HCT116 (cell line): ENCODE measurements at regions not wholly inside any gene's neighbourhood (a gene's known extent, or its start where the extent isn't known, plus 50 kb on each side); places are given as distances from the start of the nearest gene placed in this dataset.

Source experiments
- ATAC-seq: fragments of 200-7000 bp; cut with Tn5 transposase; 2 replicates; pipeline ENCODE4 v1.9.1; 2020; ENCODE audit warnings: mild to moderate bottlenecking, moderate library complexity
- BruUV-seq: library from RNA; stranded (reverse); fragments of 400-500 nt; replicated peaks from 2 replicates; lab custom pipeline; 2021; lab: Mats Ljungman, UMichigan
- CTCF ChIA-PET: fragments of 300-600 bp; sonication (Branson Sonifier 250); formaldehyde crosslinking; loops from one replicate; lab custom pipeline; 2021; ENCODE audit warnings: antibody characterized with exemption; lab: Charles Lee
- POLR2A ChIA-PET: fragments of 300-600, 350-600 bp; sonication (Branson Sonifier 250); formaldehyde crosslinking; loops from one replicate; lab custom pipeline; 2021; ENCODE audit warnings: antibody characterized with exemption; lab: Charles Lee
- RAD21 ChIA-PET, 2 experiments: fragments of 300-600 bp; sonication (Branson Sonifier 250); formaldehyde crosslinking; loops; one replicate each; lab custom pipeline; 2023; ENCODE audit warnings: low total read pairs in 2 of 2; ENCODE audit not compliant: uncharacterized antibody in 2 of 2, unreplicated experiment in 2 of 2, low non-redundant PET in 1 of 2; lab: Charles Lee
- DNase-seq: peaks from one replicate; pipeline ENCODE4 v3.0.0-alpha.2; 2010; ENCODE audit warnings: low read depth, low spot score
- H2AFZ ChIP-seq: fragments of 200-600 bp; shearing (Covaris generic), sonication (generic); 2 replicates; pipeline ENCODE4 v1.6.1; 2017; ENCODE audit warnings: low read depth, mixed run types, mixed read lengths, antibody characterized with exemption, low read length; ENCODE audit not compliant: poor library complexity, severe bottlenecking
- H3K27ac ChIP-seq: 2 replicates; pipeline ENCODE4 v1.5.1; 2012; ENCODE audit warnings: low read depth, low read length
- H3K27me3 ChIP-seq: fragments of 200-600 bp; sonication (generic); 2 replicates; pipeline ENCODE4 v1.6.1; 2016; ENCODE audit warnings: mixed run types, low read length, mixed read lengths; ENCODE audit not compliant: insufficient read depth
- H3K36me3 ChIP-seq, 2 experiments: fragments of 200-500 bp in 1 of 2; fragments of 200-600 bp in 1 of 2; sonication (Bioruptor generic) in 1 of 2; sonication (generic) in 1 of 2; 2 replicates each; pipeline versions ENCODE4 v1.5.1 to v1.6.1; 2014 to 2016; ENCODE audit warnings: low read length in 2 of 2, inconsistent platforms in 1 of 2, mixed read lengths in 1 of 2, mixed run types in 1 of 2; ENCODE audit not compliant: insufficient read depth in 2 of 2, control insufficient read depth in 1 of 2
- H3K4me1 ChIP-seq, 2 experiments: fragments of 200-600 bp in 1 of 2; sonication (generic) in 1 of 2; 2 replicates each; pipeline versions ENCODE4 v1.5.1 to v1.6.1; 2012 to 2017; ENCODE audit warnings: low read length in 2 of 2, inconsistent platforms in 1 of 2, mild to moderate bottlenecking in 1 of 2, mixed read lengths in 1 of 2, mixed run types in 1 of 2, moderate library complexity in 1 of 2; ENCODE audit not compliant: insufficient read depth in 2 of 2, control insufficient read depth in 1 of 2
- H3K4me2 ChIP-seq: fragments of 200-600 bp; sonication (generic); 2 replicates; pipeline ENCODE4 v1.6.1; 2017; ENCODE audit warnings: mixed run types, low read length, mixed read lengths
- H3K4me3 ChIP-seq, 2 experiments: fragments of 200-600 bp in 1 of 2; sonication (generic) in 1 of 2; replicated peaks in 1 of 2; 2 replicates each; pipeline ENCODE4 v1.5.1; 2011 to 2016; ENCODE audit warnings: low read length in 2 of 2, control low read depth in 1 of 2, low read depth in 1 of 2, mild to moderate bottlenecking in 1 of 2, mixed read lengths in 1 of 2, mixed run types in 1 of 2
- H3K79me2 ChIP-seq: fragments of 200-600 bp; sonication (generic); 2 replicates; pipeline ENCODE4 v1.6.1; 2017; ENCODE audit warnings: mild to moderate bottlenecking, mixed run types, low read length, moderate library complexity, mixed read lengths; ENCODE audit not compliant: insufficient read depth
- H3K9ac ChIP-seq: fragments of 200-600 bp; sonication (generic); 2 replicates; pipeline ENCODE4 v1.6.1; 2016; ENCODE audit warnings: low read length, mixed read lengths
- H3K9me2 ChIP-seq: fragments of 200-600 bp; sonication (generic), shearing (Covaris generic); 2 replicates; pipeline ENCODE4 v1.6.1; 2017; ENCODE audit warnings: mixed run types, mild to moderate bottlenecking, moderate library complexity; ENCODE audit not compliant: insufficient read depth
- H3K9me3 ChIP-seq, 2 experiments: fragments of 200-500 bp in 1 of 2; fragments of 200-600 bp in 1 of 2; sonication (Bioruptor generic) in 1 of 2; sonication (generic) in 1 of 2; 2 replicates each; pipeline ENCODE4 v1.6.1; 2014 to 2017; ENCODE audit warnings: low read length in 2 of 2, mixed read lengths in 2 of 2, inconsistent platforms in 1 of 2, low read depth in 1 of 2, mild to moderate bottlenecking in 1 of 2, mixed run types in 1 of 2, moderate library complexity in 1 of 2; ENCODE audit not compliant: control insufficient read depth in 1 of 2, insufficient read depth in 1 of 2
- H4K20me1 ChIP-seq: fragments of 200-600 bp; sonication (generic), shearing (Covaris generic); 2 replicates; pipeline ENCODE4 v1.6.1; 2017; ENCODE audit warnings: mixed run types, mild to moderate bottlenecking, moderate library complexity; ENCODE audit not compliant: insufficient read depth
- CBX3 ChIP-seq: IDR thresholded peaks from 2 replicates; pipeline ENCODE4 v1.6.1; 2012; ENCODE audit warnings: low read depth
- CEBPB ChIP-seq: IDR thresholded peaks from 2 replicates; pipeline ENCODE4 v1.6.1; 2012; ENCODE audit warnings: low read depth
- EGR1 ChIP-seq: IDR thresholded peaks from 2 replicates; pipeline ENCODE4 v1.6.1; 2012; ENCODE audit warnings: low read depth
- EZH2 ChIP-seq: fragments of 200-600 bp; sonication (generic); IDR thresholded peaks from 2 replicates; pipeline ENCODE4 v1.6.1; 2017; ENCODE audit warnings: antibody characterized with exemption, mixed run types
- FOSL1 ChIP-seq: IDR thresholded peaks from 2 replicates; pipeline ENCODE4 v1.6.1; 2012; ENCODE audit warnings: low read depth
- JUND ChIP-seq: IDR thresholded peaks from 2 replicates; pipeline ENCODE4 v1.6.1; 2012
- POLR2AphosphoS5 ChIP-seq: IDR thresholded peaks from 2 replicates; pipeline ENCODE4 v1.6.1; 2011; ENCODE audit warnings: mild to moderate bottlenecking, low read depth, low read length, moderate library complexity
- RAD21 ChIP-seq: IDR thresholded peaks from 2 replicates; pipeline ENCODE4 v1.6.1; 2012; ENCODE audit warnings: low read depth, mild to moderate bottlenecking
- SRF ChIP-seq: IDR thresholded peaks from 2 replicates; pipeline ENCODE4 v1.6.1; 2012; ENCODE audit warnings: low read depth
- YY1 ChIP-seq: IDR thresholded peaks from 2 replicates; pipeline ENCODE4 v1.6.1; 2011; ENCODE audit warnings: low read length, low read depth, moderate library complexity, mild to moderate bottlenecking; ENCODE audit not compliant: insufficient replicate concordance; ENCODE audit errors: extremely low read depth
- ZFX ChIP-seq: fragments of 450-650 bp; IDR thresholded peaks from 2 replicates; pipeline ENCODE4 v1.6.1; 2017
- intact Hi-C: fragments of 100-400 bp; cut with micrococcal nuclease; formaldehyde crosslinking; loops from 2 replicates; pipeline ENCODE4 v1.10.0; 2022
- TF ChIP-seq, protein P1 (sequence below), 3 experiments: fragments of 200-600 bp in 1 of 3; sonication (generic) in 1 of 3; IDR thresholded peaks in 2 of 3; conservative IDR thresholded peaks in 1 of 3; 2 replicates each; pipeline ENCODE4 v1.5.1; 2012 to 2017; ENCODE audit warnings: low read depth in 2 of 3, low read length in 2 of 3, antibody characterized with exemption in 1 of 3, borderline replicate concordance in 1 of 3, control low read depth in 1 of 3, mild to moderate bottlenecking in 1 of 3, mixed read lengths in 1 of 3, mixed run types in 1 of 3, moderate library complexity in 1 of 3; ENCODE audit not compliant: insufficient read depth in 1 of 3
- TF ChIP-seq, protein P2 (sequence below): IDR thresholded peaks from 2 replicates; pipeline ENCODE4 v1.6.1; 2012; ENCODE audit warnings: low read depth
- TF ChIP-seq, protein P3 (sequence below): IDR thresholded peaks from 2 replicates; pipeline ENCODE4 v1.6.1; 2011; ENCODE audit warnings: mild to moderate bottlenecking, low read length, moderate library complexity; ENCODE audit not compliant: insufficient replicate concordance; ENCODE audit errors: extremely low read depth
- TF ChIP-seq, protein P4 (sequence below): IDR thresholded peaks from 2 replicates; pipeline ENCODE4 v1.6.1; 2012

DNA sequence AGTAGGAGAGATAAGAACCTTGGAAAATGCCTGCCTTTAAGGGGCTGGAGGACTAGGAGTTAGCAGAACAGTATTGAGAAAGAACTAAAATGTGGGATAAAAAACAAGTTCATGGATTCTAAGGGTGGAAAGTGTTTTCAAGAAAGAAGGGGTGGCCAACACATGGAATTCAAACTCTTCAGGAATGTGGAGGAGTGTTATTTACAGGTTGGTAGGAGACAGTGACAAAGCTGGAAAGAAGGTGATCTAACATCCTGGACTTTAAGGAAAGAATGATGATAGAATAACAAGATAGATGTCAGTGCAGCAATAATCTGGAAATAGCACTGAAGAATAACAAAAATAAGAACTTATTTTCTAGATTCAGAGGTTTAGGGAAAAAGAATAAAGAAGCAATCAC lies 54.0 kb upstream of the TNFRSF21 start (continued):
- TF ChIP-seq, protein P1, sequence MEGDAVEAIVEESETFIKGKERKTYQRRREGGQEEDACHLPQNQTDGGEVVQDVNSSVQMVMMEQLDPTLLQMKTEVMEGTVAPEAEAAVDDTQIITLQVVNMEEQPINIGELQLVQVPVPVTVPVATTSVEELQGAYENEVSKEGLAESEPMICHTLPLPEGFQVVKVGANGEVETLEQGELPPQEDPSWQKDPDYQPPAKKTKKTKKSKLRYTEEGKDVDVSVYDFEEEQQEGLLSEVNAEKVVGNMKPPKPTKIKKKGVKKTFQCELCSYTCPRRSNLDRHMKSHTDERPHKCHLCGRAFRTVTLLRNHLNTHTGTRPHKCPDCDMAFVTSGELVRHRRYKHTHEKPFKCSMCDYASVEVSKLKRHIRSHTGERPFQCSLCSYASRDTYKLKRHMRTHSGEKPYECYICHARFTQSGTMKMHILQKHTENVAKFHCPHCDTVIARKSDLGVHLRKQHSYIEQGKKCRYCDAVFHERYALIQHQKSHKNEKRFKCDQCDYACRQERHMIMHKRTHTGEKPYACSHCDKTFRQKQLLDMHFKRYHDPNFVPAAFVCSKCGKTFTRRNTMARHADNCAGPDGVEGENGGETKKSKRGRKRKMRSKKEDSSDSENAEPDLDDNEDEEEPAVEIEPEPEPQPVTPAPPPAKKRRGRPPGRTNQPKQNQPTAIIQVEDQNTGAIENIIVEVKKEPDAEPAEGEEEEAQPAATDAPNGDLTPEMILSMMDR (IDR thresholded peaks at IDR 0.05 in 2 of 3, conservative IDR thresholded peaks at IDR 0.05 in 1 of 3; ENCODE audit: borderline replicate concordance in 1 of 3, insufficient read depth in 1 of 3, low read depth in 2 of 3, low read length in 2 of 3): no peak
- no peak for TF ChIP-seq EZH2
- no peak for TF ChIP-seq ZFX
- no peak for TF ChIP-seq RAD21
- no peak for TF ChIP-seq CEBPB
- no peak for TF ChIP-seq YY1

DNA sequence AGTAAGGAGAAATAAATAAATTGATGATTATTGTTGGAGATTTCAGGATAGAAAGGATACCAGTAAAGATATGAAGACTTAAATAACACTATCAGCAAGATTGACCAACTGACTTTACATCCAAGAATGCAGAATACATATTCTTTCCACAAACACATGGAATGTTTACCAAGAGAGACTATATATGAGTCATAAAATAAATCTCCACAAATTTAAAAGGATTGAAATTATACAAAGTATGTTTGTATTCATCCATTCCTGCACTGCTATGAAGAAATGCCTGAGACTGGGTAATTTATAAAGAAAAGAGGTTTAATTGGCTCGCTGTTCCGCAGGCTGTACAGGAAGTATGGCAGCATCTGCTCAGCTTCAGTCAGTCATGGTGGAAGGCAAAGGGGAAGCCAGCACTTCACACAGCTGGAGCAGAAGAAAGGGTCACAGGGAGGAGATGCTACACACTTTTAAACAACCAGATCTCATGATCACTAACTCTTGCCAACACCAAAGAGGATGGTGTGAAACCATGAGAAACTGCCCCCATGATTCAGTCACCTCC lies 56.7 kb upstream of the TNFRSF21 start:
- H3K4me1 ChIP-seq: no peaks in the 10 kb centered on the region
- H2AFZ ChIP-seq: peak overlapping the region; percentile 24
- ATAC-seq (no peak), DNase-seq (no peak)
- ChIA-PET CTCF (no interaction called here), RAD21 (no interaction called here), POLR2A (no interaction called here)
- BruUV-seq: no TSS peak
- H3K9ac ChIP-seq: no peak overlapping the region
- H3K79me2 ChIP-seq: no peaks in the 10 kb centered on the region
- no peak overlapping the region for H3K27ac ChIP-seq
- no peaks in the 10 kb centered on the region for H3K36me3 ChIP-seq
- no peaks in the 10 kb centered on the region for H3K9me3 ChIP-seq
- no peaks in the 10 kb centered on the region for H3K27me3 ChIP-seq
- no peaks in the 10 kb centered on the region for H4K20me1 ChIP-seq
- H3K4me2 ChIP-seq: no peak overlapping the region
- no peaks in the 10 kb centered on the region for H3K9me2 ChIP-seq
- no peak overlapping the region for H3K4me3 ChIP-seq
- intact Hi-C loops: no loop called here
- TF ChIP-seq EZH2 (no peak), POLR2AphosphoS5 (no peak), RAD21 (no peak), EGR1 (no peak), FOSL1 (no peak), YY1 (no peak), JUND (no peak), CBX3 (no peak), SRF (no peak)
- TF ChIP-seq, protein P2, sequence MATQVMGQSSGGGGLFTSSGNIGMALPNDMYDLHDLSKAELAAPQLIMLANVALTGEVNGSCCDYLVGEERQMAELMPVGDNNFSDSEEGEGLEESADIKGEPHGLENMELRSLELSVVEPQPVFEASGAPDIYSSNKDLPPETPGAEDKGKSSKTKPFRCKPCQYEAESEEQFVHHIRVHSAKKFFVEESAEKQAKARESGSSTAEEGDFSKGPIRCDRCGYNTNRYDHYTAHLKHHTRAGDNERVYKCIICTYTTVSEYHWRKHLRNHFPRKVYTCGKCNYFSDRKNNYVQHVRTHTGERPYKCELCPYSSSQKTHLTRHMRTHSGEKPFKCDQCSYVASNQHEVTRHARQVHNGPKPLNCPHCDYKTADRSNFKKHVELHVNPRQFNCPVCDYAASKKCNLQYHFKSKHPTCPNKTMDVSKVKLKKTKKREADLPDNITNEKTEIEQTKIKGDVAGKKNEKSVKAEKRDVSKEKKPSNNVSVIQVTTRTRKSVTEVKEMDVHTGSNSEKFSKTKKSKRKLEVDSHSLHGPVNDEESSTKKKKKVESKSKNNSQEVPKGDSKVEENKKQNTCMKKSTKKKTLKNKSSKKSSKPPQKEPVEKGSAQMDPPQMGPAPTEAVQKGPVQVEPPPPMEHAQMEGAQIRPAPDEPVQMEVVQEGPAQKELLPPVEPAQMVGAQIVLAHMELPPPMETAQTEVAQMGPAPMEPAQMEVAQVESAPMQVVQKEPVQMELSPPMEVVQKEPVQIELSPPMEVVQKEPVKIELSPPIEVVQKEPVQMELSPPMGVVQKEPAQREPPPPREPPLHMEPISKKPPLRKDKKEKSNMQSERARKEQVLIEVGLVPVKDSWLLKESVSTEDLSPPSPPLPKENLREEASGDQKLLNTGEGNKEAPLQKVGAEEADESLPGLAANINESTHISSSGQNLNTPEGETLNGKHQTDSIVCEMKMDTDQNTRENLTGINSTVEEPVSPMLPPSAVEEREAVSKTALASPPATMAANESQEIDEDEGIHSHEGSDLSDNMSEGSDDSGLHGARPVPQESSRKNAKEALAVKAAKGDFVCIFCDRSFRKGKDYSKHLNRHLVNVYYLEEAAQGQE: no peak
- TF ChIP-seq, protein P3, sequence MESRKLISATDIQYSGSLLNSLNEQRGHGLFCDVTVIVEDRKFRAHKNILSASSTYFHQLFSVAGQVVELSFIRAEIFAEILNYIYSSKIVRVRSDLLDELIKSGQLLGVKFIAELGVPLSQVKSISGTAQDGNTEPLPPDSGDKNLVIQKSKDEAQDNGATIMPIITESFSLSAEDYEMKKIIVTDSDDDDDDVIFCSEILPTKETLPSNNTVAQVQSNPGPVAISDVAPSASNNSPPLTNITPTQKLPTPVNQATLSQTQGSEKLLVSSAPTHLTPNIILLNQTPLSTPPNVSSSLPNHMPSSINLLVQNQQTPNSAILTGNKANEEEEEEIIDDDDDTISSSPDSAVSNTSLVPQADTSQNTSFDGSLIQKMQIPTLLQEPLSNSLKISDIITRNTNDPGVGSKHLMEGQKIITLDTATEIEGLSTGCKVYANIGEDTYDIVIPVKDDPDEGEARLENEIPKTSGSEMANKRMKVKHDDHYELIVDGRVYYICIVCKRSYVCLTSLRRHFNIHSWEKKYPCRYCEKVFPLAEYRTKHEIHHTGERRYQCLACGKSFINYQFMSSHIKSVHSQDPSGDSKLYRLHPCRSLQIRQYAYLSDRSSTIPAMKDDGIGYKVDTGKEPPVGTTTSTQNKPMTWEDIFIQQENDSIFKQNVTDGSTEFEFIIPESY: no peak
- TF ChIP-seq, protein P4, sequence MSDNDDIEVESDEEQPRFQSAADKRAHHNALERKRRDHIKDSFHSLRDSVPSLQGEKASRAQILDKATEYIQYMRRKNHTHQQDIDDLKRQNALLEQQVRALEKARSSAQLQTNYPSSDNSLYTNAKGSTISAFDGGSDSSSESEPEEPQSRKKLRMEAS: no peak
